Neural cell (in vitro differentiated cells): ENCODE measurements at regions not wholly inside any gene's neighbourhood (a gene's known extent, or its start where the extent isn't known, plus 50 kb on each side); places are given as distances from the start of the nearest gene placed in this dataset.

Experiments
- H2AFZ ChIP-seq: fragments of 200-600, 300-800 bp; sonication (generic), shearing (Covaris generic); 2 replicates; pipeline ENCODE4 v1.6.0; 2014; ENCODE audit warnings: low read depth, mild to moderate bottlenecking, antibody characterized with exemption, low read length, moderate library complexity
- H3F3A ChIP-seq: fragments of 200-600 bp; shearing (Covaris generic); 2 replicates; pipeline ENCODE4 v1.6.1; 2016; ENCODE audit warnings: mild to moderate bottlenecking, moderate library complexity, mixed read lengths, antibody characterized with exemption, low read length; ENCODE audit not compliant: insufficient read depth, poor library complexity, severe bottlenecking
- H3K27ac ChIP-seq: fragments of 200-600, 300-800 bp; sonication (generic), shearing (Covaris generic); 2 replicates; pipeline ENCODE4 v1.5.1; 2014; ENCODE audit warnings: mild to moderate bottlenecking, low read length, moderate library complexity
- H3K27me3 ChIP-seq: fragments of 300-800, 200-600 bp; sonication (generic), shearing (Covaris generic); 2 replicates; pipeline ENCODE4 v1.6.0; 2014; ENCODE audit warnings: mild to moderate bottlenecking, low read depth, low read length, moderate library complexity; ENCODE audit not compliant: insufficient read depth
- H3K36me3 ChIP-seq: fragments of 300-800, 200-600 bp; sonication (generic), shearing (Covaris generic); 2 replicates; pipeline ENCODE4 v1.5.1; 2014; ENCODE audit warnings: mild to moderate bottlenecking, antibody characterized with exemption, low read length, moderate library complexity; ENCODE audit not compliant: insufficient read depth
- H3K4me2 ChIP-seq: fragments of 300-800, 200-600 bp; sonication (generic), shearing (Covaris generic); 2 replicates; pipeline ENCODE4 v1.6.0; 2014; ENCODE audit warnings: mild to moderate bottlenecking, low read length
- H3K4me3 ChIP-seq: fragments of 300-800, 200-600 bp; sonication (generic), shearing (Covaris generic); 2 replicates; pipeline ENCODE4 v1.5.1; 2014; ENCODE audit warnings: mild to moderate bottlenecking, low read length, moderate library complexity
- H3K79me2 ChIP-seq: fragments of 200-600 bp; shearing (Covaris generic); replicated peaks from 2 replicates; pipeline ENCODE4 v1.6.0; 2014; ENCODE audit warnings: mild to moderate bottlenecking, low read length, moderate library complexity; ENCODE audit not compliant: insufficient read depth
- H3K9ac ChIP-seq: fragments of 300-800, 200-600 bp; sonication (generic), shearing (Covaris generic); 2 replicates; pipeline ENCODE4 v1.6.1; 2016; ENCODE audit warnings: mild to moderate bottlenecking, low read length, mixed read lengths
- H3K9me2 ChIP-seq: fragments of 200-600 bp; shearing (Covaris generic); 2 replicates; pipeline ENCODE4 v1.6.1; 2016; ENCODE audit warnings: mild to moderate bottlenecking, low read length, mixed read lengths; ENCODE audit not compliant: insufficient read depth
- H3K9me3 ChIP-seq: fragments of 200-600, 300-800 bp; sonication (generic), shearing (Covaris generic); 2 replicates; pipeline ENCODE4 v1.6.1; 2016; ENCODE audit warnings: mild to moderate bottlenecking, mixed run types, low read length, moderate library complexity, mixed read lengths
- H4K20me1 ChIP-seq: fragments of 200-600 bp; shearing (Covaris generic); 2 replicates; pipeline ENCODE4 v1.6.1; 2016; ENCODE audit warnings: mild to moderate bottlenecking, mixed run types; ENCODE audit not compliant: insufficient read depth
- EP300 ChIP-seq: fragments of 450-650 bp; conservative IDR thresholded peaks from 2 replicates; pipeline ENCODE4 v1.6.1; 2014; ENCODE audit warnings: antibody characterized with exemption, mild to moderate bottlenecking, moderate library complexity; ENCODE audit not compliant: poor library complexity, severe bottlenecking
- EZH2 ChIP-seq: fragments of 200-600, 300-800 bp; shearing (Covaris generic), sonication (generic); IDR thresholded peaks from 2 replicates; pipeline ENCODE4 v1.6.1; 2014; ENCODE audit warnings: antibody characterized with exemption, low read length, borderline replicate concordance, mild to moderate bottlenecking; ENCODE audit not compliant: insufficient read depth, poor library complexity, severe bottlenecking
- MXI1 ChIP-seq: fragments of 450-650 bp; conservative IDR thresholded peaks from 2 replicates; pipeline ENCODE4 v1.6.1; 2014; ENCODE audit warnings: antibody characterized with exemption, mild to moderate bottlenecking; ENCODE audit not compliant: poor library complexity, severe bottlenecking
- POLR2AphosphoS5 ChIP-seq: IDR thresholded peaks from 2 replicates; pipeline ENCODE4 v1.6.1; 2012
- RAD21 ChIP-seq: fragments of 450-650 bp; conservative IDR thresholded peaks from 2 replicates; pipeline ENCODE4 v1.6.1; 2014; ENCODE audit warnings: antibody characterized with exemption, mild to moderate bottlenecking, moderate library complexity
- REST ChIP-seq: IDR thresholded peaks from 2 replicates; pipeline ENCODE4 v1.6.1; 2012; ENCODE audit warnings: borderline replicate concordance
- SMC3 ChIP-seq: fragments of 450-650 bp; conservative IDR thresholded peaks from 2 replicates; pipeline ENCODE4 v1.6.1; 2014; ENCODE audit warnings: antibody characterized with exemption, mild to moderate bottlenecking, moderate library complexity; ENCODE audit not compliant: poor library complexity
- TAF1 ChIP-seq: IDR thresholded peaks from 2 replicates; pipeline ENCODE4 v1.6.1; 2012; ENCODE audit warnings: low read depth
- TF ChIP-seq, protein P1 (sequence below): fragments of 450-650 bp; IDR thresholded peaks from 2 replicates; pipeline ENCODE4 v1.5.1; 2014; ENCODE audit warnings: antibody characterized with exemption, mild to moderate bottlenecking, moderate library complexity; ENCODE audit not compliant: poor library complexity, severe bottlenecking

DNA sequence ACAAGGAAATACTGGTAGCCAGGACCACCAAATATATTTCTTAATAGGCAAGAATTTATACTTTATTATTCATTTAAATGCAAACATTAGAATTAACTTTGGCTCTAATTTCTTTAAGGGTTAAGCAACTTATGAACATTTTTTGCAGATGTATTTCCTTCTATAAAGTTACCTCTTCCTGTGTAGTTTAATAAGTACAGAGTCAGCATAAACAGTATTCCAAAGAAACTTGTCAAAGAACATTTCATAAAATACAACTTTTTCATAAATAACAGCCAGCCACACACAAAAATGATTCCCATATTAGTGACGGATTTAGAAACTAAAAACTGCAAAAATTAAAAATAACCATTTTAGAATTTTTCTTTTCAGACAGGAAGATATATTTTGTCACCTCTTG is 723.2 kb downstream of the KCNJ2 start:
- H3K27me3 ChIP-seq: no peaks in the 10 kb centered on the region
- H3K79me2 ChIP-seq: no peaks in the 10 kb centered on the region
- TF ChIP-seq POLR2AphosphoS5 (no peak), EP300 (no peak), EZH2 (no peak), MXI1 (no peak), REST (no peak), RAD21 (no peak), SMC3 (no peak), TAF1 (no peak)
- TF ChIP-seq, protein P1, sequence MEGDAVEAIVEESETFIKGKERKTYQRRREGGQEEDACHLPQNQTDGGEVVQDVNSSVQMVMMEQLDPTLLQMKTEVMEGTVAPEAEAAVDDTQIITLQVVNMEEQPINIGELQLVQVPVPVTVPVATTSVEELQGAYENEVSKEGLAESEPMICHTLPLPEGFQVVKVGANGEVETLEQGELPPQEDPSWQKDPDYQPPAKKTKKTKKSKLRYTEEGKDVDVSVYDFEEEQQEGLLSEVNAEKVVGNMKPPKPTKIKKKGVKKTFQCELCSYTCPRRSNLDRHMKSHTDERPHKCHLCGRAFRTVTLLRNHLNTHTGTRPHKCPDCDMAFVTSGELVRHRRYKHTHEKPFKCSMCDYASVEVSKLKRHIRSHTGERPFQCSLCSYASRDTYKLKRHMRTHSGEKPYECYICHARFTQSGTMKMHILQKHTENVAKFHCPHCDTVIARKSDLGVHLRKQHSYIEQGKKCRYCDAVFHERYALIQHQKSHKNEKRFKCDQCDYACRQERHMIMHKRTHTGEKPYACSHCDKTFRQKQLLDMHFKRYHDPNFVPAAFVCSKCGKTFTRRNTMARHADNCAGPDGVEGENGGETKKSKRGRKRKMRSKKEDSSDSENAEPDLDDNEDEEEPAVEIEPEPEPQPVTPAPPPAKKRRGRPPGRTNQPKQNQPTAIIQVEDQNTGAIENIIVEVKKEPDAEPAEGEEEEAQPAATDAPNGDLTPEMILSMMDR: no peak
- H4K20me1 ChIP-seq: no peaks in the 10 kb centered on the region
- H3K9ac ChIP-seq: no peak overlapping the region
- H3F3A ChIP-seq: no peaks in the 10 kb centered on the region
- no peak overlapping the region for H3K4me2 ChIP-seq
- no peak overlapping the region for H2AFZ ChIP-seq
- no peaks in the 10 kb centered on the region for H3K9me2 ChIP-seq
- H3K4me3 ChIP-seq: no peak overlapping the region
- H3K27ac ChIP-seq: no peak overlapping the region
- no peaks in the 10 kb centered on the region for H3K9me3 ChIP-seq
- no peaks in the 10 kb centered on the region for H3K36me3 ChIP-seq

DNA sequence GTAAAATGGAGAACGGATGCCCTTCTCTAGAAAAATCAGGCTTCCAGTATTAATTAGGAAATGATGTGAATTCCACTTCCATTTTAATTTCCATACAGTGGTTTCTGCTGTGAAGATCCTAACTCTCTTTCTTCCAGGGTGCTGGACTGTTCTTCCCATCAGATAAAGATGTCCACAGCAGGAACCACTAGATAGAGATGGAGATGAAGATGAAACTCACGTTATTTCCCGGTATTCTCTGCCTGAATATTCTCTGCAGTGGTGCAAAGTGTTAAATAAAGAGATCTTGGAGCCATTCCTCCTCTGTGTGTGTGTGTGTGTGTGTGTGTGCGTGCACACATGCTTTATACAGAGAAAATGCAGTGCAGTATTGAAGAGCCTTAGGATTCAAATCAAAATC is 727.5 kb downstream of the KCNJ2 start:
- no peaks in the 10 kb centered on the region for H3K79me2 ChIP-seq
- H3K4me2 ChIP-seq: no peak overlapping the region
- H3K9me2 ChIP-seq: no peaks in the 10 kb centered on the region
- H3K9me3 ChIP-seq: no peaks in the 10 kb centered on the region
- TF ChIP-seq TAF1 (no peak), REST (no peak), MXI1 (no peak), SMC3 (no peak), EZH2 (no peak)
- TF ChIP-seq, protein P1: no peak
- no peak overlapping the region for H3K4me3 ChIP-seq
- no peak overlapping the region for H3K27ac ChIP-seq
- no peaks in the 10 kb centered on the region for H4K20me1 ChIP-seq
- H3K9ac ChIP-seq: no peak overlapping the region
- no peaks in the 10 kb centered on the region for H3K36me3 ChIP-seq
- no peak overlapping the region for H2AFZ ChIP-seq
- no peaks in the 10 kb centered on the region for H3F3A ChIP-seq
- H3K27me3 ChIP-seq: no peaks in the 10 kb centered on the region
